ENCODE measurements at regions not wholly inside any gene's neighbourhood (a gene's known extent, or its start where the extent isn't known, plus 50 kb on each side); places are given as distances from the start of the nearest gene placed in this dataset.
"Not testable (repeated sequence)": the region's sequence is repeated elsewhere in the genome, so short reads cannot be mapped to it uniquely, and the experiment has no call there.

GRCh38 chr2:82790206-82791021 lies 1668.7 kb downstream of the SUCLG1 start:
- DNase-seq = peak; percentile 85

- no peak for DNase-seq
Measured at GRCh38 chr2:82789851-82790205, 1669.3 kb downstream of the SUCLG1 start.

- DNase-seq = peak; percentile 41
Measured at GRCh38 chr2:82781176-82781915, 1677.7 kb downstream of the SUCLG1 start.

- no peak for DNase-seq
Measured at GRCh38 chr2:82780050-82780449, 1679.0 kb downstream of the SUCLG1 start.

- peak; percentile 54 for DNase-seq
Measured at GRCh38 chr2:82752396-82752795, 1706.7 kb downstream of the SUCLG1 start.

GRCh38 chr2:82748653-82749052 lies 1710.4 kb downstream of the SUCLG1 start:
- peak; percentile 8 for DNase-seq

GRCh38 chr2:82740527-82740926 lies 1718.6 kb downstream of the SUCLG1 start:
- no peak for DNase-seq

GRCh38 chr2:82737965-82738364 lies 1721.1 kb downstream of the SUCLG1 start:
- DNase-seq = not testable (repeated sequence)

- no peak for DNase-seq
Measured at GRCh38 chr2:82735336-82735735, 1723.7 kb downstream of the SUCLG1 start.

GRCh38 chr2:82731824-82732223 lies 1727.3 kb downstream of the SUCLG1 start:
- no peak for DNase-seq

- DNase-seq = peak; percentile 66
Measured at GRCh38 chr2:82730811-82731210, 1728.3 kb downstream of the SUCLG1 start.

GRCh38 chr2:82728090-82728489 lies 1731.0 kb downstream of the SUCLG1 start:
- no peak for DNase-seq

GRCh38 chr2:82708681-82709080 lies 1750.4 kb downstream of the SUCLG1 start:
- DNase-seq = no peak

- DNase-seq = no peak
Measured at GRCh38 chr2:82697231-82697630, 1761.8 kb downstream of the SUCLG1 start.

GRCh38 chr2:82694431-82694830 lies 1764.6 kb downstream of the SUCLG1 start:
- DNase-seq = no peak

- no peak for DNase-seq
Measured at GRCh38 chr2:82690757-82691411, 1768.2 kb downstream of the SUCLG1 start.

- DNase-seq = peak; percentile 18
Measured at GRCh38 chr2:82675186-82675585, 1783.9 kb downstream of the SUCLG1 start.

- DNase-seq = no peak
Measured at GRCh38 chr2:82674652-82675051, 1784.4 kb downstream of the SUCLG1 start.

- no peak for DNase-seq
Measured at GRCh38 chr2:82667491-82667890, 1791.6 kb downstream of the SUCLG1 start.

GRCh38 chr2:82665691-82666090 lies 1793.4 kb downstream of the SUCLG1 start:
- DNase-seq = no peak

GRCh38 chr2:82657106-82657505 lies 1802.0 kb downstream of the SUCLG1 start:
- DNase-seq = no peak

- DNase-seq = no peak
Measured at GRCh38 chr2:82656420-82656819, 1802.7 kb downstream of the SUCLG1 start.

- no peak for DNase-seq
Measured at GRCh38 chr2:82652117-82652516, 1807.0 kb downstream of the SUCLG1 start.

All from fibroblast of skin of scalp (primary cell).